KBM-7 (cell line): ENCODE measurements at regions not wholly inside any gene's neighbourhood (a gene's known extent, or its start where the extent isn't known, plus 50 kb on each side); places are given as distances from the start of the nearest gene placed in this dataset.

ENCODE experiments used
- DNase-seq: peaks from one replicate; pipeline ENCODE4 v3.0.0-alpha.2; 2015
- in situ Hi-C: fragments of 300-500 bp; cut with MboI; formaldehyde crosslinking; loops from 2 replicates; pipeline ENCODE4 v1.14.3; 2020; ENCODE audit warnings: low sequenced_read_pairs, low pct_unique_long_range_greater_than_20kb, mixed read lengths

GRCh38 chr10:59560161-59560560, 149.5 kb downstream of the SLC16A9 start:
- in situ Hi-C loops = no loop called here

GRCh38 chr10:59558066-59558465, 151.6 kb downstream of the SLC16A9 start:
- in situ Hi-C loops = no loop called here
- DNase-seq = no peak

More at GRCh38 chr10:59560161-59560560, 149.5 kb downstream of the SLC16A9 start:
- DNase-seq = no peak

GRCh38 chr10:59557642-59558041, 152.0 kb downstream of the SLC16A9 start:
- in situ Hi-C loops = no loop called here
- no peak for DNase-seq

- DNase-seq = no peak
- in situ Hi-C loops = no loop called here
Observed at GRCh38 chr10:59557052-59557451, 152.6 kb downstream of the SLC16A9 start.

- in situ Hi-C loops = no loop called here
- DNase-seq = no peak
Observed at GRCh38 chr10:59553162-59553900, 156.3 kb downstream of the SLC16A9 start.

- DNase-seq = no peak
- in situ Hi-C loops = no loop called here
Observed at GRCh38 chr10:59550061-59550460, 159.6 kb downstream of the SLC16A9 start.

- no peak for DNase-seq
- in situ Hi-C loops = no loop called here
Observed at GRCh38 chr10:59538623-59539022, 171.0 kb downstream of the SLC16A9 start.

GRCh38 chr10:59537501-59537900, 172.1 kb downstream of the SLC16A9 start:
- no peak for DNase-seq
- in situ Hi-C loops = no loop called here

- in situ Hi-C loops = no loop called here
- no peak for DNase-seq
Observed at GRCh38 chr10:59536167-59537014, 173.3 kb downstream of the SLC16A9 start.

GRCh38 chr10:59524348-59524747, 162.0 kb upstream of the FAM13C start:
- in situ Hi-C loops = no loop called here
- no peak for DNase-seq

GRCh38 chr10:59523851-59524250, 161.5 kb upstream of the FAM13C start:
- in situ Hi-C loops = no loop called here
- no peak for DNase-seq

- no peak for DNase-seq
- in situ Hi-C loops = no loop called here
Observed at GRCh38 chr10:59517996-59518395, 155.6 kb upstream of the FAM13C start.

GRCh38 chr10:59517341-59517899, 155.1 kb upstream of the FAM13C start:
- DNase-seq = no peak
- in situ Hi-C loops = no loop called here

GRCh38 chr10:59513558-59513957, 151.2 kb upstream of the FAM13C start:
- in situ Hi-C loops = no loop called here
- DNase-seq = no peak

GRCh38 chr10:59512951-59513350, 150.6 kb upstream of the FAM13C start:
- in situ Hi-C loops = no loop called here
- DNase-seq = no peak

- in situ Hi-C loops = no loop called here
- no peak for DNase-seq
Observed at GRCh38 chr10:59508956-59509355, 146.6 kb upstream of the FAM13C start.

GRCh38 chr10:59508296-59508695, 145.9 kb upstream of the FAM13C start:
- in situ Hi-C loops = no loop called here
- no peak for DNase-seq

GRCh38 chr10:59505926-59506325, 143.6 kb upstream of the FAM13C start:
- in situ Hi-C loops = no loop called here
- DNase-seq = no peak

- DNase-seq = no peak
- in situ Hi-C loops = no loop called here
Observed at GRCh38 chr10:59499460-59499859, 137.1 kb upstream of the FAM13C start.

GRCh38 chr10:59493017-59493416, 130.7 kb upstream of the FAM13C start:
- DNase-seq = no peak
- in situ Hi-C loops = no loop called here
